MCF 10A (cell line): ENCODE measurements at regions not wholly inside any gene's neighbourhood (a gene's known extent, or its start where the extent isn't known, plus 50 kb on each side); places are given as distances from the start of the nearest gene placed in this dataset.

Experiments
- BruUV-seq: library from RNA; stranded (reverse); fragments of 400-500 nt; replicated peaks from 2 replicates; lab custom pipeline; 2021; lab: Mats Ljungman, UMichigan
- CTCF ChIA-PET: fragments of 300-600 bp; sonication (Branson Sonifier 250); formaldehyde crosslinking; extraction: SDS; loops from one replicate; lab custom pipeline; 2021; ENCODE audit warnings: antibody characterized with exemption, inconsistent platforms; lab: Yijun Ruan, JAX
- POLR2A ChIA-PET: fragments of 300-600, 350-650 bp; sonication (Branson Sonifier 250); formaldehyde crosslinking; extraction: SDS; loops from one replicate; lab custom pipeline; 2020; ENCODE audit warnings: antibody characterized with exemption, inconsistent platforms; lab: Yijun Ruan, JAX
- DNase-seq: peaks from one replicate; pipeline ENCODE4 v3.0.0-alpha.2; 2018; ENCODE audit not compliant: unreplicated experiment
- H3K27ac Mint-ChIP-seq: one replicate; pipeline ENCODE4 v1.8.0; 2022; ENCODE audit warnings: mild to moderate bottlenecking, low read depth, mixed read lengths; ENCODE audit not compliant: unreplicated experiment
- H3K27me3 Mint-ChIP-seq: one replicate; pipeline ENCODE4 v1.8.0; 2022; ENCODE audit warnings: mixed read lengths; ENCODE audit not compliant: insufficient read depth, unreplicated experiment
- H3K36me3 Mint-ChIP-seq: one replicate; pipeline ENCODE4 v1.8.0; 2022; ENCODE audit warnings: mild to moderate bottlenecking, moderate library complexity, mixed read lengths; ENCODE audit not compliant: insufficient read depth, unreplicated experiment
- H3K4me1 Mint-ChIP-seq: one replicate; pipeline ENCODE4 v1.8.0; 2022; ENCODE audit warnings: mixed read lengths; ENCODE audit not compliant: insufficient read depth, unreplicated experiment
- H3K4me3 Mint-ChIP-seq: one replicate; pipeline ENCODE4 v1.8.0; 2022; ENCODE audit warnings: mild to moderate bottlenecking, moderate library complexity, mixed read lengths; ENCODE audit not compliant: unreplicated experiment
- H3K9me3 Mint-ChIP-seq: one replicate; pipeline ENCODE4 v1.8.0; 2022; ENCODE audit warnings: mixed read lengths; ENCODE audit not compliant: unreplicated experiment
- CTCF ChIP-seq: fragments of 200-600 bp; IDR thresholded peaks from one replicate; pipeline ENCODE4 v1.8.0; 2022; ENCODE audit warnings: antibody characterized with exemption, mild to moderate bottlenecking; ENCODE audit not compliant: unreplicated experiment
- intact Hi-C: fragments of 100-400 bp; cut with micrococcal nuclease; formaldehyde crosslinking; loops from 2 replicates; pipeline ENCODE4 v1.14.1; 2022

- H3K9me3 Mint-ChIP-seq: peaks cover 8% of the 10 kb centered on the region
- ChIA-PET POLR2A (no interaction called here), CTCF (interaction anchor here (0.7 kb wide), 1 partner anchor 35 kb away, joined by 4 read pairs; no protein-coding TSS in a partner anchor)
- BruUV-seq: no TSS peak
- no peaks in the 10 kb centered on the region for H3K27me3 Mint-ChIP-seq
- no peaks in the 10 kb centered on the region for H3K4me1 Mint-ChIP-seq
- no peak overlapping the region for H3K27ac Mint-ChIP-seq
- no peak overlapping the region for H3K4me3 Mint-ChIP-seq
- intact Hi-C loops: no loop called here
- no peak for TF ChIP-seq CTCF
- H3K36me3 Mint-ChIP-seq: no peaks in the 10 kb centered on the region
- no peak for DNase-seq
Measured at GRCh38 chr13:90014038-90014437, 1333.4 kb upstream of the MIR17HG start.

DNA sequence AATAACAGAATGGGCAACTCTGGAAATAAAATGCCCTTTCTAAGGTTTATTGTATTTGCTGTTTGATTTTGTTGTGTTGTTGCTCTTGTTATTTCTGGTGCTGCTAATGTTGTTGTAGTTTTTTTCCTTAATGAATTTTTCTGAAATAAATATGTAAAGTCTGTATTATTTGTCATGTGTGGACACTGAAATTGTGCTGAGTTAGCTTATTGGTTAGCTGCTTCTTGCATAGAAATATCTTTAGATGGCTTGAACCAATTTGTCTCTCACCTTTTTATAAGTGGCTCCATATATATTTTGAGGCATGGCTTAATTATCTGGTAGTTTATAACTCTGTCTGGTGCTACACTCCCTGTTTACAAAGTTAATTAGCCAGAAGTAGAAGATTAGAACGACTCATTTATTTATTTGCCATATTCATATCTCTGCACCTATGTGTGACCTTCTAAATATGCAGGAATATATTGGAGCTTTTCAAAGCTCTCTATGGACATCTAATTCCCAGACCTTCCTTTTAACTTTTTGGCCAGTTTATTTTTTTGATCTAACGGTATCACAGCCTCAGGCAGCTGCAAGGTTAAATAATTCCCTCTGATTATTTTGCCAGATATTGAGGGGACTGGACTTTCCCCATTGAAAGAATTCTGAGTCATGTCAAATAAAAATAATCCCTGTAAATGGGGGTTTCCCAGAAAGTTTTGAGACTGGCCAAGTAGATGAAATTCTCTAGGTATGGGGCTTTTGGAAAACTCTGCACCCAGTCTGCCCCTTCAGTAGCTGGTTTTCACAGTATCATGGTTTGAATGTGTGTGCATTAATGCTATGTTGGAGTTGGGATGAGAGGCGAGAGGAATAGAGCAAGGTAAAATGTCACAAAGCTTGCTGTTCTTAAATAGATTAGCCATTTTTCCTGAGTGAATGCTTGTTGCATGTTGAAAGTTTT is 1331.7 kb upstream of the MIR17HG start:
- DNase-seq: peak; percentile 14
- Mint-ChIP-seq H3K27ac (no peak overlapping the region), H3K4me3 (no peak overlapping the region), H3K36me3 (no peaks in the 10 kb centered on the region), H3K9me3 (peaks cover 8% of the 10 kb centered on the region), H3K27me3 (no peaks in the 10 kb centered on the region), H3K4me1 (no peaks in the 10 kb centered on the region)
- TF ChIP-seq CTCF: no peak
- ChIA-PET POLR2A (interaction anchor here (0.5 to 1.1 kb wide), 4 partner anchors 8 to 187 kb away, joined by 3 read pairs; no protein-coding TSS in a partner anchor), CTCF (interaction anchor here (0.5 kb wide), 1 partner anchor 491 kb away, joined by 3 read pairs; no protein-coding TSS in a partner anchor)
- intact Hi-C loops: no loop called here
- no TSS peak for BruUV-seq

GRCh38 chr13:90016688-90017087 is 1330.8 kb upstream of the MIR17HG start:
- Mint-ChIP-seq H3K9me3 (peaks cover 8% of the 10 kb centered on the region), H3K4me1 (no peaks in the 10 kb centered on the region), H3K27me3 (no peaks in the 10 kb centered on the region), H3K36me3 (no peaks in the 10 kb centered on the region), H3K27ac (no peak overlapping the region), H3K4me3 (no peak overlapping the region)
- BruUV-seq: no TSS peak
- intact Hi-C loops: no loop called here
- POLR2A ChIA-PET: interaction anchor here (0.5 to 1.1 kb wide), 4 partner anchors 9 to 186 kb away, joined by 3 read pairs; no protein-coding TSS in a partner anchor
- CTCF ChIA-PET: interaction anchor here (0.5 to 0.6 kb wide), 2 partner anchors 71 to 492 kb away, joined by 3 read pairs; no protein-coding TSS in a partner anchor
- DNase-seq: no peak
- no peak for TF ChIP-seq CTCF

- no peak for TF ChIP-seq CTCF
- intact Hi-C loops: no loop called here
- CTCF ChIA-PET: interaction anchor here (0.6 kb wide), 2 partner anchors 1045 to 1369 kb away, joined by 3 to 4 read pairs; no protein-coding TSS in a partner anchor
- Mint-ChIP-seq H3K9me3 (peaks cover 3% of the 10 kb centered on the region), H3K27me3 (no peaks in the 10 kb centered on the region), H3K27ac (no peak overlapping the region), H3K4me3 (no peak overlapping the region), H3K36me3 (no peaks in the 10 kb centered on the region), H3K4me1 (no peaks in the 10 kb centered on the region)
- POLR2A ChIA-PET: interaction anchor here (1.1 kb wide), 1 partner anchor 8 kb away, joined by 3 read pairs; no protein-coding TSS in a partner anchor
- DNase-seq: no peak
- BruUV-seq: no TSS peak
Measured at GRCh38 chr13:90020536-90021070, 1326.9 kb upstream of the MIR17HG start.
